ENCODE measurements at regions not wholly inside any gene's neighbourhood (a gene's known extent, or its start where the extent isn't known, plus 50 kb on each side); places are given as distances from the start of the nearest gene placed in this dataset.
A peak's percentile ranks its signal among the peaks of the same experiment; 100 is the strongest.

GRCh38 chr21:38151021-38151645 lies 105.7 kb upstream of the KCNJ15 start:
- no peak for DNase-seq (ENCODE audit: low spot score)

GRCh38 chr21:38156200-38156599 lies 100.6 kb upstream of the KCNJ15 start:
- no peak for DNase-seq (ENCODE audit: low spot score)

GRCh38 chr21:38159355-38159754 lies 97.4 kb upstream of the KCNJ15 start:
- peak; percentile 66 for DNase-seq (ENCODE audit: low spot score)

GRCh38 chr21:38165466-38166172 lies 91.2 kb upstream of the KCNJ15 start:
- DNase-seq (ENCODE audit: low spot score) = no peak

- DNase-seq (ENCODE audit: low spot score) = no peak
These were observed 90.6 kb upstream of the KCNJ15 start for GRCh38 chr21:38166173-38166535.

- DNase-seq (ENCODE audit: low spot score) = no peak
These were observed 89.4 kb upstream of the KCNJ15 start for GRCh38 chr21:38167345-38167744.

GRCh38 chr21:38170283-38170682 lies 86.5 kb upstream of the KCNJ15 start:
- no peak for DNase-seq (ENCODE audit: low spot score)

- no peak for DNase-seq (ENCODE audit: low spot score)
These were observed 85.8 kb upstream of the KCNJ15 start for GRCh38 chr21:38170704-38171682.

GRCh38 chr21:38171723-38172344 lies 85.0 kb upstream of the KCNJ15 start:
- DNase-seq (ENCODE audit: low spot score) = peak; percentile 31

- DNase-seq (ENCODE audit: low spot score) = no peak
These were observed 83.3 kb upstream of the KCNJ15 start for GRCh38 chr21:38173276-38174035.

- DNase-seq (ENCODE audit: low spot score) = no peak
These were observed 81.5 kb upstream of the KCNJ15 start for GRCh38 chr21:38175306-38175705.

GRCh38 chr21:38177919-38178652 lies 78.7 kb upstream of the KCNJ15 start:
- DNase-seq (ENCODE audit: low spot score) = no peak

- no peak for DNase-seq (ENCODE audit: low spot score)
These were observed 77.9 kb upstream of the KCNJ15 start for GRCh38 chr21:38178653-38179470.

- DNase-seq (ENCODE audit: low spot score) = no peak
These were observed 77.3 kb upstream of the KCNJ15 start for GRCh38 chr21:38179511-38179910.

- no peak for DNase-seq (ENCODE audit: low spot score)
These were observed 75.7 kb upstream of the KCNJ15 start for GRCh38 chr21:38181096-38181495.

- DNase-seq (ENCODE audit: low spot score) = no peak
These were observed 74.3 kb upstream of the KCNJ15 start for GRCh38 chr21:38182370-38182985.

GRCh38 chr21:38183961-38184360 lies 72.8 kb upstream of the KCNJ15 start:
- no peak for DNase-seq (ENCODE audit: low spot score)

GRCh38 chr21:38186661-38187270 lies 70.0 kb upstream of the KCNJ15 start:
- no peak for DNase-seq (ENCODE audit: low spot score)

- DNase-seq (ENCODE audit: low spot score) = no peak
These were observed 68.8 kb upstream of the KCNJ15 start for GRCh38 chr21:38188037-38188436.
